Type B pancreatic cell (in vitro differentiated cells): ENCODE measurements at regions not wholly inside any gene's neighbourhood (a gene's known extent, or its start where the extent isn't known, plus 50 kb on each side); places are given as distances from the start of the nearest gene placed in this dataset.
A peak's percentile ranks its signal among the peaks of the same experiment; 100 is the strongest.
"Not testable (repeated sequence)": the region's sequence is repeated elsewhere in the genome, so short reads cannot be mapped to it uniquely, and the experiment has no call there.

Experiments
- DNase-seq: peaks from one replicate; pipeline ENCODE4 v3.0.0; 2021; ENCODE audit warnings: mixed read lengths; ENCODE audit not compliant: unreplicated experiment; ENCODE audit errors: extremely low spot score
- H3K27ac Mint-ChIP-seq: 2 replicates; pipeline ENCODE4 v1.8.0; 2021; ENCODE audit warnings: mild to moderate bottlenecking, mixed read lengths
- H3K27me3 Mint-ChIP-seq: 2 replicates; pipeline ENCODE4 v1.8.0; 2021; ENCODE audit warnings: mixed read lengths
- H3K36me3 Mint-ChIP-seq: 2 replicates; pipeline ENCODE4 v1.8.0; 2021; ENCODE audit warnings: mixed read lengths
- H3K4me1 Mint-ChIP-seq: one replicate; pipeline ENCODE4 v1.8.0; 2021; ENCODE audit warnings: mixed read lengths; ENCODE audit not compliant: unreplicated experiment
- H3K4me3 Mint-ChIP-seq: 2 replicates; pipeline ENCODE4 v1.8.0; 2021; ENCODE audit warnings: mild to moderate bottlenecking, mixed read lengths
- H3K9me3 Mint-ChIP-seq: 2 replicates; pipeline ENCODE4 v1.8.0; 2021; ENCODE audit warnings: mixed read lengths
- CTCF ChIP-seq: fragments of 200-600 bp; sonication (generic); conservative IDR thresholded peaks from 2 replicates; pipeline ENCODE4 v1.5.0; 2021; ENCODE audit warnings: antibody characterized with exemption, mild to moderate bottlenecking

DNA sequence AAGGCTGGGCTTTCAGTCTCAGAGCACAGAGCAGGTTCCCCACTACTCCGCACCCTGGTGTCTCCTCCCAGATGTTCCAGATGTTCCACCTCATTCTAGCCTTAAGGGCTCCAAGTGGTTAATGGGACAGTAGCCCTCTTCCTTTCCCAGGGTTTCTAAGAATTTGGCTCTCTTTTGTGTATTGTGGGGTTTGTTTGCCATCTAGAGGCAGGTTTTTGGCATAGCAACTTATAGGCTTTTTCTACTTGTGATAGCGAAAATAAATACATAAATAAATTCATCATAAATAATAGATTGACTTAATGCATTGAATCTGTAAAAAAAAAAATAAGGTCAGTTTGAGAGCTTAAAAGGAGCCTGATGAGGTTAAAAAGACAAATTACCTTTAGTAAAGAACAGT, 86.1 kb upstream of the XKR3 start:
- peaks cover 26% of the 10 kb centered on the region for H3K27me3 Mint-ChIP-seq
- not testable (repeated sequence) for H3K4me1 Mint-ChIP-seq, H3K36me3 Mint-ChIP-seq, H3K4me3 Mint-ChIP-seq, DNase-seq, H3K9me3 Mint-ChIP-seq, H3K27ac Mint-ChIP-seq
- peak; percentile 60 for TF ChIP-seq CTCF

DNA sequence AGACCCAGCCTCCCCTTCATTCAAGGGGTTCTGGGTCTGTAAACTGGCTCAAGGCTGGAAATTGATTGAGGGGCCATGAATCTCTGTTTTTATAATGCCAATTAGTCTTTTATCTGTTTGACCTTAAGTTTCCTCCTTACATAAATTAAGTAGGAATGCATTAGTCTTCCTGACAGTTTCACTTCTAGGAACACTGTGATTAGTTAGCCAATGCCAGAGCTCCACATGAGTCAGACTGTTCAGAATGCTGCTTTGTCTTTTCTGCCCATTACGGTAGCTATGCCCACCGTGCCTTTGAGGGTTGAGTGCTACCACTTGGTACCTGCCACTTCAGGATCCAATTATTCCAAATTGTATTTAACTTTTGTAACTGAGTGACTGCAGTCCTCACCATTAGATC, 76.8 kb upstream of the XKR3 start:
- H3K9me3 Mint-ChIP-seq, H3K36me3 Mint-ChIP-seq, H3K27ac Mint-ChIP-seq, H3K4me3 Mint-ChIP-seq, H3K4me1 Mint-ChIP-seq, DNase-seq, H3K27me3 Mint-ChIP-seq: not testable (repeated sequence)

- H3K9me3 Mint-ChIP-seq, H3K36me3 Mint-ChIP-seq: not testable (repeated sequence)
Measured at GRCh38 chr22:16901579-16901978, 76.4 kb upstream of the XKR3 start.

GRCh38 chr22:16899358-16899757, 74.1 kb upstream of the XKR3 start:
- H3K27me3 Mint-ChIP-seq, H3K4me3 Mint-ChIP-seq, H3K9me3 Mint-ChIP-seq, H3K36me3 Mint-ChIP-seq, DNase-seq, H3K4me1 Mint-ChIP-seq, H3K27ac Mint-ChIP-seq: not testable (repeated sequence)

More at GRCh38 chr22:16901579-16901978, 76.4 kb upstream of the XKR3 start:
- H3K4me1 Mint-ChIP-seq, H3K27me3 Mint-ChIP-seq, H3K4me3 Mint-ChIP-seq, DNase-seq, H3K27ac Mint-ChIP-seq: not testable (repeated sequence)

DNA sequence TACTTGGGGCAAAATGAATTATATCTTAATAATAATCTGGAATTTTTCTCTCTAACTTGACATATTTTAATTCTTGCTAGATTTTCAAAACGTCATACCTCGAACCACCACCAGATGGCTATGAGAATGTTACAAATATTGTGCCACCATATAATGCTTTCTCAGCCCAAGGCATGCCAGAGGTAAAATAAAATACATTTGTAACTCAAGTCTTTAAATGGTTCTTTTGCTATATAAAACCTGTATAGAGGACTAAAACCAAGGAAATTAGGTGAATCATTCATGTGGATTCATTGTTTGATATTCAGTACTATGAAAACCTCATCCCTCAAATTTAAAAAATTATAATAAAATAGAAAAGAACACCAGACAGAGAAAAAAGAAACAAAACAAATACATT, 72.2 kb upstream of the XKR3 start:
- not testable (repeated sequence) for H3K27ac Mint-ChIP-seq, H3K4me1 Mint-ChIP-seq, H3K36me3 Mint-ChIP-seq, H3K27me3 Mint-ChIP-seq, DNase-seq, H3K9me3 Mint-ChIP-seq, H3K4me3 Mint-ChIP-seq
- TF ChIP-seq CTCF: peak; percentile 48

DNA sequence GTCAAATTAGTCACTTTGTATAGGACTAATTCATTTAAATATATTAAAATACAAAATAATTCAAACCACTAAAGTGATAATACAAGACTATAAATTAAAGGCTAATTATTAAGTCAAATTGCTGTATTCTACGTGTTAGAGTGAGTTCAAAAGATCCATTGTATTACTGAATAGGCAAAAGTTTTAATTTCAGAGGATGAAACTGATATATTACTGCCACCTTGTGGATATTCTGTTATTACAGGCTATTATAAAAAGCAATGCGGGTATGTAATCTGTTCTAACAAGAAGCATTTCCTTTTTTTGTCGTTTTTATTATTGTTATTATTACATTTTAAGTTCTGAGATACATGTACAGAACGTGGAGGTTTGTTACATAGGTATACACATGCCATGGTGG, 66.7 kb upstream of the XKR3 start:
- not testable (repeated sequence) for H3K4me3 Mint-ChIP-seq, H3K4me1 Mint-ChIP-seq, H3K27me3 Mint-ChIP-seq, H3K36me3 Mint-ChIP-seq, H3K9me3 Mint-ChIP-seq, DNase-seq, H3K27ac Mint-ChIP-seq
- TF ChIP-seq CTCF: peak; percentile 72

DNA sequence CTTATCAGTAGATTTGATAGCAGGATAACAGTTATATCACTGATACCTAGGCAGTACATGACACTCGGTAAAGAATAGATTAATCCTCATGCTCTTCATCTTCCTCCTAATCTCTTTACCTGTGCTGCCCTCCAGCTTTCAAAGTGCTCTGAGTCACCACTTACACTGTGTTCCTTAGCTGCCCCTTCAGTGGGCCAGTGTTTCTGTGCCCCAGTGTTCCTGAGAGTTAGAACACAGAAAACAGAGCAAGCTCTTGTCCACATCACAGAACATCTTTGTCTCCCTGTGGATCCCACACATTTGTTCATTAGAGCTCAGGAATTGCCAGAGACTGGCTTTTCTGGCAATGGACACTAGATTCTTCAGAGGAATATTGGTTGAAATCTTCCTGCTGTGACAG, 51.1 kb upstream of the XKR3 start:
- H3K4me3 Mint-ChIP-seq, H3K27ac Mint-ChIP-seq, H3K27me3 Mint-ChIP-seq, H3K4me1 Mint-ChIP-seq, H3K9me3 Mint-ChIP-seq, H3K36me3 Mint-ChIP-seq, DNase-seq: not testable (repeated sequence)
